Upper lobe of right lung (tissue), 1 donor: ENCODE measurements at regions not wholly inside any gene's neighbourhood (a gene's known extent, or its start where the extent isn't known, plus 50 kb on each side); places are given as distances from the start of the nearest gene placed in this dataset.

ENCODE experiments used
- ATAC-seq: fragments of 200-7000 bp; cut with Tn5 transposase; one replicate; pipeline ENCODE4 v1.9.1; 2020; ENCODE audit warnings: mild to moderate bottlenecking, moderate library complexity
- DNase-seq: peaks from one replicate; pipeline ENCODE4 v3.0.0-alpha.2; 2020
- H3K27ac ChIP-seq: fragments of 200-600 bp; one replicate; pipeline ENCODE4 v1.8.0; 2022
- H3K27me3 ChIP-seq: fragments of 200-600 bp; one replicate; pipeline ENCODE4 v1.8.0; 2022; ENCODE audit warnings: mild to moderate bottlenecking
- H3K36me3 ChIP-seq: fragments of 200-600 bp; one replicate; pipeline ENCODE4 v1.8.0; 2022
- H3K4me1 ChIP-seq: fragments of 200-600 bp; one replicate; pipeline ENCODE4 v1.8.0; 2022
- H3K4me3 ChIP-seq: fragments of 200-600 bp; one replicate; pipeline ENCODE4 v1.8.0; 2022; ENCODE audit warnings: mild to moderate bottlenecking
- H3K9me3 ChIP-seq: fragments of 200-600 bp; one replicate; pipeline ENCODE4 v1.8.0; 2022
- CTCF ChIP-seq: fragments of 200-600 bp; IDR thresholded peaks from one replicate; pipeline ENCODE4 v1.8.0; 2022; ENCODE audit warnings: antibody characterized with exemption
- intact Hi-C: fragments of 100-400 bp; cut with DNase I; formaldehyde crosslinking; loops from one replicate; pipeline ENCODE4 v1.11.0; 2022
- donor health status: DM: no; HTN: yes; CAD: no; lungs with severe emphysema.

- intact Hi-C loops, result no loop called here
- H3K4me1 ChIP-seq, result no peaks in the 10 kb centered on the region
- TF ChIP-seq CTCF, result no peak
- DNase-seq (no peak), ATAC-seq (no peak)
- H3K9me3 ChIP-seq, result no peaks in the 10 kb centered on the region
- H3K27ac ChIP-seq, result no peak overlapping the region
- H3K36me3 ChIP-seq, result no peaks in the 10 kb centered on the region
- H3K4me3 ChIP-seq, result no peak overlapping the region
- H3K27me3 ChIP-seq, result no peaks in the 10 kb centered on the region
Measured at GRCh38 chr13:90015565-90016507, 1331.7 kb upstream of the MIR17HG start.

GRCh38 chr13:90016688-90017087, 1330.8 kb upstream of the MIR17HG start:
- no peaks in the 10 kb centered on the region for H3K27me3 ChIP-seq
- H3K27ac ChIP-seq, result no peak overlapping the region
- intact Hi-C loops, result no loop called here
- no peak for DNase-seq
- no peak overlapping the region for H3K4me3 ChIP-seq
- no peaks in the 10 kb centered on the region for H3K36me3 ChIP-seq
- no peaks in the 10 kb centered on the region for H3K9me3 ChIP-seq
- no peaks in the 10 kb centered on the region for H3K4me1 ChIP-seq
- no peak for TF ChIP-seq CTCF
- no peak for ATAC-seq

- ATAC-seq, result no peak
- no peak for DNase-seq
- H3K27ac ChIP-seq, result no peak overlapping the region
- H3K4me1 ChIP-seq, result no peaks in the 10 kb centered on the region
- no peaks in the 10 kb centered on the region for H3K27me3 ChIP-seq
- intact Hi-C loops, result no loop called here
- TF ChIP-seq CTCF, result no peak
- H3K9me3 ChIP-seq, result no peaks in the 10 kb centered on the region
- no peak overlapping the region for H3K4me3 ChIP-seq
- no peaks in the 10 kb centered on the region for H3K36me3 ChIP-seq
Measured at GRCh38 chr13:90020536-90021070, 1326.9 kb upstream of the MIR17HG start.

- ATAC-seq, result no peak
- Histone ChIP-seq H3K27me3 (no peaks in the 10 kb centered on the region), H3K4me1 (no peaks in the 10 kb centered on the region), H3K9me3 (no peaks in the 10 kb centered on the region), H3K27ac (no peak overlapping the region), H3K36me3 (no peaks in the 10 kb centered on the region), H3K4me3 (no peak overlapping the region)
- no peak for DNase-seq
- TF ChIP-seq CTCF, result no peak
- intact Hi-C loops, result no loop called here
Measured at GRCh38 chr13:90027409-90027808, 1320.1 kb upstream of the MIR17HG start.

DNA sequence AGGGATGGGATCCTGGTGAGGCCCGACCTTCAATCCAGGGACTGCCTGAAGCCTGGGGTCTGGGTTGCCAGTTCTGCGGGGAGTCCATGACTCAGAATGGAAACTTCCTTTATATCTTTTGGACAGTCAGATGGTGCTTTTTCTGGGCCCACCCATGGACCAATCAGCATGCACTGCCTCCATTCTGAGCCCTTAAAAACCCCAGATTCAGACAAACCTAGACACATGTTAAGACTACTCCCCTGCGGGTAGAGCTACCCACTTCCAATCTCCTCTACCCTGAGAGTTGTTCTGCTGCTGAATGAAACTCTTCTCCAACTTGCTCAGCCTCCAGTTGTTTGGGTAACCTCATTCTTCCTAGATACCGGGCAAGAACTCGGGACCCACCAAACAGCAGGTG, 1315.2 kb upstream of the MIR17HG start:
- ATAC-seq (no peak), DNase-seq (no peak)
- Histone ChIP-seq H3K4me1 (no peaks in the 10 kb centered on the region), H3K36me3 (no peaks in the 10 kb centered on the region), H3K27ac (no peak overlapping the region), H3K27me3 (no peaks in the 10 kb centered on the region), H3K4me3 (no peak overlapping the region), H3K9me3 (no peaks in the 10 kb centered on the region)
- intact Hi-C loops, result no loop called here
- TF ChIP-seq CTCF, result no peak
